GM21717 (cell line): ENCODE measurements at regions not wholly inside any gene's neighbourhood (a gene's known extent, or its start where the extent isn't known, plus 50 kb on each side); places are given as distances from the start of the nearest gene placed in this dataset.
"Not testable (repeated sequence)": the region's sequence is repeated elsewhere in the genome, so short reads cannot be mapped to it uniquely, and the experiment has no call there.

Experiments
- ATAC-seq: cut with Tn5 transposase; IDR thresholded peaks from one replicate; pipeline ENCODE4 v1.9.1; 2021; ENCODE audit warnings: mild to moderate bottlenecking, moderate library complexity; ENCODE audit not compliant: unreplicated experiment

GRCh38 chr16:86072328-86073102 is 173.6 kb downstream of the IRF8 start:
- no peak for ATAC-seq

- no peak for ATAC-seq
Observed at GRCh38 chr16:86073103-86073625, 174.2 kb downstream of the IRF8 start.

- ATAC-seq = no peak
Observed at GRCh38 chr16:86073763-86074493, 175.0 kb downstream of the IRF8 start.

- ATAC-seq = no peak
Observed at GRCh38 chr16:86074651-86075487, 175.9 kb downstream of the IRF8 start.

GRCh38 chr16:86075488-86075785 is 176.5 kb downstream of the IRF8 start:
- no peak for ATAC-seq

GRCh38 chr16:86075839-86076440 is 177.0 kb downstream of the IRF8 start:
- no peak for ATAC-seq

- no peak for ATAC-seq
Observed at GRCh38 chr16:86076606-86077005, 177.6 kb downstream of the IRF8 start.

GRCh38 chr16:86077243-86077940 is 178.4 kb downstream of the IRF8 start:
- ATAC-seq = no peak

GRCh38 chr16:86078121-86078600 is 179.2 kb downstream of the IRF8 start:
- no peak for ATAC-seq

GRCh38 chr16:86078711-86079110 is 179.7 kb downstream of the IRF8 start:
- not testable (repeated sequence) for ATAC-seq

- no peak for ATAC-seq
Observed at GRCh38 chr16:86079255-86079885, 180.4 kb downstream of the IRF8 start.

- ATAC-seq = no peak
Observed at GRCh38 chr16:86080131-86080875, 181.3 kb downstream of the IRF8 start.

GRCh38 chr16:86080982-86081381 is 182.0 kb downstream of the IRF8 start:
- no peak for ATAC-seq

GRCh38 chr16:86082418-86083030 is 183.6 kb downstream of the IRF8 start:
- no peak for ATAC-seq

- ATAC-seq = no peak
Observed at GRCh38 chr16:86083382-86084002, 184.5 kb downstream of the IRF8 start.

- no peak for ATAC-seq
Observed at GRCh38 chr16:86085161-86085611, 186.2 kb downstream of the IRF8 start.

- no peak for ATAC-seq
Observed at GRCh38 chr16:86085795-86086194, 186.8 kb downstream of the IRF8 start.

GRCh38 chr16:86086471-86086870 is 187.5 kb downstream of the IRF8 start:
- no peak for ATAC-seq
